ENCODE measurements at regions not wholly inside any gene's neighbourhood (a gene's known extent, or its start where the extent isn't known, plus 50 kb on each side); places are given as distances from the start of the nearest gene placed in this dataset.

DNA sequence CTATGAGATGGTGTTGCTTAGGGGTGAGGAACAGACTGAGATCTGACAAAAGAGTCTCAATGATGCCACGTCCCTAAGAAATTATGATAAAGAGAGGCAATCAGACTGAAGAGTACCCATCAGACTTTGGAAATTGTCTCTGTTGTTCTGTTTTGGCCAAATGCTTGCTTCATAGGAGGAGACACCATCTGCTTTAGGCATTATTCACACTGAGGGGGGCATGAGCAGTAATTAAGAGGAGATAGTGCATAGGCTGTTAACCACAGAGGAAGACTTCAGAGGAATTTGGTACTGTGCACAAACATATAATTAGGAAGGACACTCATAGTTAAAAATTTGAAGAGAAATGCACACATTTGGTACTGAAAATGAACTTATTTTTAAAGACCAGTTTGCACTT, 190.7 kb downstream of the FAM170A start:
- DNase-seq: no peak
- Histone ChIP-seq H3K9me3 (ENCODE audit: severe bottlenecking) (no peaks in the 10 kb centered on the region), H3K27ac (no peak overlapping the region), H3K36me3 (no peaks in the 10 kb centered on the region), H3K4me3 (ENCODE audit: low read depth, low read length) (no peak overlapping the region), H3K27me3 (ENCODE audit: insufficient read depth, low read depth, severe bottlenecking) (no peaks in the 10 kb centered on the region)
- TF ChIP-seq, protein P1, sequence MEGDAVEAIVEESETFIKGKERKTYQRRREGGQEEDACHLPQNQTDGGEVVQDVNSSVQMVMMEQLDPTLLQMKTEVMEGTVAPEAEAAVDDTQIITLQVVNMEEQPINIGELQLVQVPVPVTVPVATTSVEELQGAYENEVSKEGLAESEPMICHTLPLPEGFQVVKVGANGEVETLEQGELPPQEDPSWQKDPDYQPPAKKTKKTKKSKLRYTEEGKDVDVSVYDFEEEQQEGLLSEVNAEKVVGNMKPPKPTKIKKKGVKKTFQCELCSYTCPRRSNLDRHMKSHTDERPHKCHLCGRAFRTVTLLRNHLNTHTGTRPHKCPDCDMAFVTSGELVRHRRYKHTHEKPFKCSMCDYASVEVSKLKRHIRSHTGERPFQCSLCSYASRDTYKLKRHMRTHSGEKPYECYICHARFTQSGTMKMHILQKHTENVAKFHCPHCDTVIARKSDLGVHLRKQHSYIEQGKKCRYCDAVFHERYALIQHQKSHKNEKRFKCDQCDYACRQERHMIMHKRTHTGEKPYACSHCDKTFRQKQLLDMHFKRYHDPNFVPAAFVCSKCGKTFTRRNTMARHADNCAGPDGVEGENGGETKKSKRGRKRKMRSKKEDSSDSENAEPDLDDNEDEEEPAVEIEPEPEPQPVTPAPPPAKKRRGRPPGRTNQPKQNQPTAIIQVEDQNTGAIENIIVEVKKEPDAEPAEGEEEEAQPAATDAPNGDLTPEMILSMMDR (IDR thresholded peaks at IDR 0.05; ENCODE audit: low read depth, low read length): no peak

DNA sequence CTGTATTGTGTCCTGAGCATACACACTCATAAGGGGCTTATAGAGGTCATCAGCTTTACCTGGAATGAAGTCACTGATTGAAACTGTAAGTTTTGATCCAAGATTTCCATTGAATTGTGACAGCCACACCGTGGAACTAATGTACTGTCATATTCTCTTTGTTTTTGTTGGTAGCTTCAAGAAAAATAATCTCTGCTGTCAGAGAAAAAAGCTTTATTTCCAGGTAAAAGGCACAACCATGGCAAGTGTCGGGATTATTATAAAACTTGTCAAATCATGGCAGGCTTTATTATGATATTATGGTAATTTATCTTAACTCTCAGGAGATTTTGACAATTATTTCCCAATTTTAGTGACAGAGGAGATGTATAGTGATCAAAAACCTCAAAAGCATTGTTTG, 191.2 kb downstream of the FAM170A start:
- Histone ChIP-seq H3K9me3 (ENCODE audit: severe bottlenecking) (no peaks in the 10 kb centered on the region), H3K27ac (no peak overlapping the region), H3K27me3 (ENCODE audit: insufficient read depth, low read depth, severe bottlenecking) (no peaks in the 10 kb centered on the region), H3K4me3 (ENCODE audit: low read depth, low read length) (no peak overlapping the region), H3K36me3 (no peaks in the 10 kb centered on the region)
- TF ChIP-seq, protein P1 (IDR thresholded peaks at IDR 0.05; ENCODE audit: low read depth, low read length): no peak
- no peak for DNase-seq

DNA sequence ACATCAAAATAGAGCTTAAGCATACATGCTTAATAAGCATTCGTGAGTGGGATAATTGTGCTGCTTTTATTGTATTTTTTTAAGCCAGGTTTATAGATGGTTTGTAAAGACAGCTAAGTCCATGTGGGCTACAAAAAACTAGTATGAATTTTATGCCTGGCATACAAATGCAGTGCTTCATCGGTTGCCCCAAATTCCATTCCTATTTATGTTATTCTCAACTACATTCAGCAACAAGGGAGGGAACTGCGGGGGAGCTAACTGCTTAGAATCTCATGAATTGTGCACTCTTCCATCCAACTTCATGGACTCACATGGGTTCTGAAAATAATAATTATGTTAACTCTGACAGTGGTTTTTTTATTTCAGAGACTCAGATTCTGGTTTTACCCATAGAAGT, 199.2 kb downstream of the FAM170A start:
- DNase-seq: no peak
- H3K36me3 ChIP-seq: no peaks in the 10 kb centered on the region
- TF ChIP-seq, protein P1 (IDR thresholded peaks at IDR 0.05; ENCODE audit: low read depth, low read length): no peak
- H3K27ac ChIP-seq: no peak overlapping the region
- no peaks in the 10 kb centered on the region for H3K27me3 ChIP-seq (ENCODE audit: insufficient read depth, low read depth, severe bottlenecking)
- no peaks in the 10 kb centered on the region for H3K9me3 ChIP-seq (ENCODE audit: severe bottlenecking)
- no peak overlapping the region for H3K4me3 ChIP-seq (ENCODE audit: low read depth, low read length)

DNA sequence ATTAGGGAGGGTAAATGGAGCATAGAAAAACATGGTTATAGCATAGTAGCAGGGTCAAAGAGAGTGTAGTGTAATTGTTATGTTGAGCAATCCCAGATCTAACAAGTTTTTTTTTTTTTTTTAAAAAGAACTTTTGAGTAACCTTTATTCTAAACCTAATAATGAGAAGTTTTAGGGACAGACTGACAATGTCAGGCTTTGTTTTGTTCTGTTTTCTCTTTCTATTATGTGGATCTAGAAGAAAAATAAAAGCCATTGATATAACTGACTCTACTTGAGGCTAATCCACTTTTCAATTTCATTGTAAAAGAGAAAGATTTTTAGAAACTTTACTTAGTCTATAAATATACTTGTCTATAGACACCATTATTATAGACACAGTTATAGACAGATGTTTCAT, 200.0 kb downstream of the FAM170A start:
- no peak for DNase-seq
- Histone ChIP-seq H3K36me3 (no peaks in the 10 kb centered on the region), H3K4me3 (ENCODE audit: low read depth, low read length) (no peak overlapping the region), H3K27me3 (ENCODE audit: insufficient read depth, low read depth, severe bottlenecking) (no peaks in the 10 kb centered on the region), H3K9me3 (ENCODE audit: severe bottlenecking) (no peaks in the 10 kb centered on the region), H3K27ac (no peak overlapping the region)
- TF ChIP-seq, protein P1 (IDR thresholded peaks at IDR 0.05; ENCODE audit: low read depth, low read length): no peak

DNA sequence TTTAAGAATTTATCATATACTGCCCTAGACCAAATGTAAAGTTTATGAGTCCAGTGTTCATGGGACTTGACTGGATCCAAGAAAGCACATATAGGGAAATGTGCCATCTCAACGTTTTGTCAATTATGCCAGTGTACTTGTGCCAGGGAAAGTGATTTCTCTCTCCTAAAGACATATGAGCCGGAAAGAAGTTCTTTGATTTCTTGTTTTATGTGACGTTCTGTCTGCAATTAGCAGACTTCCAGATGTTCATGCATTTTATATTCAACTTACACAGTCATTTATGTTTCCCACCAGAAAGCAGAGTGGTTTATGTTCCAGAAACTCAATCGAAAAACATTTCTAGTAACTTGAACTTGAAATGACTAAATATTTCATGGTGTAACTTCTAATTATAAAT, 203.8 kb downstream of the FAM170A start:
- no peak for DNase-seq
- TF ChIP-seq, protein P1 (IDR thresholded peaks at IDR 0.05; ENCODE audit: low read depth, low read length): no peak
- Histone ChIP-seq H3K4me3 (ENCODE audit: low read depth, low read length) (no peak overlapping the region), H3K27me3 (ENCODE audit: insufficient read depth, low read depth, severe bottlenecking) (no peaks in the 10 kb centered on the region), H3K9me3 (ENCODE audit: severe bottlenecking) (no peaks in the 10 kb centered on the region), H3K36me3 (no peaks in the 10 kb centered on the region), H3K27ac (no peak overlapping the region)

DNA sequence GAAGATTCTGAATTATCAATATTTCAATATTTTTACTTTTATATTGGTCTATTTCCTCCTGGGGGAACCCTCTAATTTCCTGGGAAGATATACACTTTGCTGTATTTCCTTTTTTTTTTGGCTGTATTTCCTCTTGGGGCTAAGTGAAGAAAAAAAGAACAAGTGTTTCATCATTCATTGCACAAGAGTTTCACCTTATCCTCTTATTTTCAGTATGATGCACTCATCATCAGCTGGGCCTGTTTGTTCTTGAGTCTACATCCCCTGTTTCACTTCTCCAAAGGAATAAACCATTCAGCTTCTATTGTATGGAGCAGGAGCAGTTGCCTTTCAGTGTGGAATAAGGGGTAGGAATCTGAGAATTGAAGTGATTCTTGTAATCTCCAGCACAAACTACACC, 210.8 kb downstream of the FAM170A start:
- no peak for DNase-seq
- TF ChIP-seq, protein P1 (IDR thresholded peaks at IDR 0.05; ENCODE audit: low read depth, low read length): no peak
- Histone ChIP-seq H3K27me3 (ENCODE audit: insufficient read depth, low read depth, severe bottlenecking) (no peaks in the 10 kb centered on the region), H3K4me3 (ENCODE audit: low read depth, low read length) (no peak overlapping the region), H3K36me3 (no peaks in the 10 kb centered on the region), H3K9me3 (ENCODE audit: severe bottlenecking) (no peaks in the 10 kb centered on the region), H3K27ac (no peak overlapping the region)

Measured in WERI-Rb-1 (cell line).